SK-N-SH treated with all-trans-retinoic acid at 6 μM for 48 hours (cell line): ENCODE measurements at regions not wholly inside any gene's neighbourhood (a gene's known extent, or its start where the extent isn't known, plus 50 kb on each side); places are given as distances from the start of the nearest gene placed in this dataset.

Experiments used
- ARNTL ChIP-seq: fragments of 450-650 bp; formaldehyde crosslinking; IDR thresholded peaks from 2 replicates; pipeline ENCODE4 v1.5.0; 2020; ENCODE audit warnings: low read depth, mild to moderate bottlenecking, moderate library complexity, borderline replicate concordance
- BACH2 ChIP-seq: fragments of 250-450 bp; sonication (Bioruptor Pico); IDR thresholded peaks from 2 replicates; pipeline ENCODE4 v1.9.0; 2021; ENCODE audit warnings: mild to moderate bottlenecking, borderline replicate concordance
- CSRNP3 ChIP-seq: fragments of 250-450 bp; sonication (Bioruptor Pico); IDR thresholded peaks from 2 replicates; pipeline ENCODE4 v1.5.1; 2021; ENCODE audit warnings: mild to moderate bottlenecking, moderate library complexity
- ESRRG ChIP-seq: fragments of 250-450 bp; sonication (Bioruptor Pico); IDR thresholded peaks from 2 replicates; pipeline ENCODE4 v1.6.1; 2021; ENCODE audit warnings: mild to moderate bottlenecking
- ISL1 ChIP-seq: fragments of 250-450 bp; sonication (Bioruptor Pico); IDR thresholded peaks from 2 replicates; pipeline ENCODE4 v2.1.2; 2022; ENCODE audit warnings: mild to moderate bottlenecking, moderate library complexity
- OSR1 ChIP-seq: fragments of 250-450 bp; sonication (Bioruptor Pico); IDR thresholded peaks from 2 replicates; pipeline ENCODE4 v1.8.0; 2022; ENCODE audit warnings: moderate library complexity, mild to moderate bottlenecking, inconsistent platforms
- PATZ1 ChIP-seq: fragments of 250-450 bp; sonication (Bioruptor Pico); IDR thresholded peaks from 2 replicates; pipeline ENCODE4 v1.8.0; 2020; ENCODE audit warnings: mild to moderate bottlenecking, moderate library complexity, borderline replicate concordance
- PPARA ChIP-seq: fragments of 250-450 bp; sonication (Bioruptor Pico); IDR thresholded peaks from 2 replicates; pipeline ENCODE4 v1.5.0; 2020; ENCODE audit warnings: mild to moderate bottlenecking, borderline replicate concordance
- RARB ChIP-seq: fragments of 250-450 bp; sonication (Bioruptor Pico); IDR thresholded peaks from 2 replicates; pipeline ENCODE4 v1.8.0; 2021; ENCODE audit warnings: mild to moderate bottlenecking, moderate library complexity
- TSHZ2 ChIP-seq: fragments of 250-450 bp; sonication (Bioruptor Pico); IDR thresholded peaks from 2 replicates; pipeline ENCODE4 v1.5.0; 2020; ENCODE audit warnings: mild to moderate bottlenecking, moderate library complexity
- ZC3H10 ChIP-seq: fragments of 250-450 bp; sonication (Bioruptor Pico); IDR thresholded peaks from 2 replicates; pipeline ENCODE4 v1.5.1; 2021; ENCODE audit warnings: mild to moderate bottlenecking, moderate library complexity
- ZFP3 ChIP-seq: fragments of 250-450 bp; sonication (Bioruptor Pico); IDR thresholded peaks from 2 replicates; pipeline ENCODE4 v1.5.0; 2020; ENCODE audit warnings: mild to moderate bottlenecking, moderate library complexity
- ZFP30 ChIP-seq: fragments of 450-650 bp; formaldehyde crosslinking; IDR thresholded peaks from 2 replicates; pipeline ENCODE4 v1.5.0; 2022; ENCODE audit warnings: mild to moderate bottlenecking, moderate library complexity

GRCh38 chr14:100386121-100386520, 63.0 kb downstream of the SLC25A47 start:
- TF ChIP-seq ESRRG (CRISPR knock-in tag) (no peak), ZFP30 (no peak), CSRNP3 (CRISPR knock-in tag) (no peak), PATZ1 (CRISPR knock-in tag) (no peak), PPARA (CRISPR knock-in tag) (no peak), ZFP3 (CRISPR knock-in tag) (no peak), RARB (no peak), BACH2 (CRISPR knock-in tag) (no peak), ZC3H10 (CRISPR knock-in tag) (no peak), OSR1 (CRISPR knock-in tag) (no peak), TSHZ2 (CRISPR knock-in tag) (no peak), ARNTL (no peak), ISL1 (CRISPR knock-in tag) (no peak)
